Heart left ventricle (tissue), 16 donors: ENCODE measurements at regions not wholly inside any gene's neighbourhood (a gene's known extent, or its start where the extent isn't known, plus 50 kb on each side); places are given as distances from the start of the nearest gene placed in this dataset.
A peak's percentile ranks its signal among the peaks of the same experiment; 100 is the strongest.

Source experiments
- ATAC-seq, 4 donors: fragments of 200-7000 bp; cut with Tn5 transposase; one replicate each; pipeline ENCODE4 v1.9.1; 2020 to 2022; ENCODE audit warnings: moderate library complexity in 4 of 4, mild to moderate bottlenecking in 3 of 4, moderate number of reproducible peaks in 1 of 4
- DNase-seq, 5 donors: peaks; one replicate each; pipeline ENCODE4 v3.0.0-alpha.2; 2020
- H3K27ac ChIP-seq, 12 donors: fragments of 200-600 bp; sonication (generic) in 4 of 12; one replicate each; pipeline versions ENCODE4 v1.5.0 to v1.8.0; 2016 to 2022; ENCODE audit warnings: mild to moderate bottlenecking in 2 of 12
- H3K27me3 ChIP-seq, 9 donors: fragments of 200-600 bp; sonication (generic) in 2 of 9; one replicate each; pipeline versions ENCODE4 v1.5.1 to v1.8.0; 2016 to 2022; ENCODE audit warnings: mild to moderate bottlenecking in 3 of 9
- H3K36me3 ChIP-seq, 9 donors: fragments of 200-600 bp; sonication (generic) in 2 of 9; one replicate each; pipeline versions ENCODE4 v1.5.0 to v1.8.0; 2018 to 2022; ENCODE audit warnings: mild to moderate bottlenecking in 2 of 9
- H3K4me1 ChIP-seq, 12 donors: fragments of 200-600 bp; sonication (generic) in 4 of 12; one replicate each; pipeline versions ENCODE4 v1.5.0 to v1.8.0; 2016 to 2022; ENCODE audit warnings: mild to moderate bottlenecking in 3 of 12
- H3K4me3 ChIP-seq, 12 donors: fragments of 200-600 bp; sonication (generic) in 4 of 12; one replicate each; pipeline versions ENCODE4 v1.5.0 to v1.8.0; 2017 to 2022; ENCODE audit warnings: mild to moderate bottlenecking in 9 of 12, moderate library complexity in 4 of 12
- H3K9me3 ChIP-seq, 12 donors: fragments of 200-600 bp; sonication (generic) in 4 of 12; one replicate each; pipeline versions ENCODE4 v1.5.0 to v1.8.0; 2016 to 2022; ENCODE audit warnings: mild to moderate bottlenecking in 1 of 12
- CTCF ChIP-seq, 12 donors: fragments of 200-600 bp; sonication (generic) in 4 of 12; IDR thresholded peaks; one replicate each; pipeline versions ENCODE4 v1.5.0 to v1.8.0; 2018 to 2022; ENCODE audit warnings: antibody characterized with exemption in 12 of 12, mild to moderate bottlenecking in 5 of 12
- POLR2A ChIP-seq, 2 donors: fragments of 450-650 bp; IDR thresholded peaks; one replicate each; pipeline ENCODE4 v1.6.1; 2017; ENCODE audit warnings: antibody characterized with exemption in 2 of 2, mild to moderate bottlenecking in 2 of 2, moderate library complexity in 2 of 2
- WGBS, 4 donors: extraction: QIAGEN DNeasy Blood & Tissue Kit in 2 of 4; methylation state at CpG; one replicate each; pipeline versions ENCODE4 v1.1.5 to v1.1.7; 2013 to 2018; 5-methylcytosine and 5-hydroxymethylcytosine counted together
- intact Hi-C, 10 donors: fragments of 100-400 bp; cut with DNase I; formaldehyde crosslinking; loops; one replicate each; pipeline versions ENCODE4 v1.11.1 to v1.14.2; 2022
- donor health status: ischemic (EF 13 %, LVEDD 7.1; RV severe dilation, severe dysfunction).
- donor health status: healthy with polysubstance abuse.
- donor health status: DM: no; HTN: yes; CAD: no.
- donor health status: DM: no; HTN: no; CAD: no.
- donor health status: ischemic (EF 25% LVEDD 6.9; RV normal size, moderate dysfunction).
- donor health status: ischemic (EF 25% LVEDD 5.7; RV mildly dilated, moderate dysfunction).
- donor health status: healthy.
- donor health status: DM: yes; HTN: yes; CAD: no.
- donor health status: ischemic (EF 35%, LVEDD 5.7; RV mildly dilated, moderate dysfunction).
- donor health status: nonischemic (EF 11% LVEDD 7.7; RV severe dilation, severe dysfunction).
- donor health status: DM: yes; HTN: yes; CAD: no.
- donor health status: PGD.
- donor health status: ischemic (EF 29% LVEDD 5.4; RV normal size, mild dysfunction).
- donor health status: nonischemic (EF 23%, LVEDD 6.1; RV moderate dilation, normal function).

GRCh38 chr5:60010328-60010727, 116.8 kb upstream of the PDE4D start:
- ATAC-seq (no peak), DNase-seq (no peak)
- Histone ChIP-seq H3K27ac (no peak overlapping the region), H3K36me3 (no peaks in the 10 kb centered on the region), H3K9me3 (no peaks in the 10 kb centered on the region), H3K4me1 (no peaks in the 10 kb centered on the region), H3K4me3 (no peak overlapping the region), H3K27me3 (no peaks in the 10 kb centered on the region)
- 55 to 68% (median 66%) methylated on average over 1 of the region's 1 CpG for WGBS, 4 donors
- intact Hi-C loops = no loop called here
- TF ChIP-seq POLR2A (IDR thresholded peaks at IDR 0.05) (no peak), CTCF (IDR thresholded peaks at IDR 0.05) (peak in 3 of 12 donors; percentile 7 to 43 (median 37))

GRCh38 chr5:60007729-60008128, 114.2 kb upstream of the PDE4D start:
- 89 to 93% (median 89%) methylated on average over 2 of the region's 2 CpGs for WGBS, 4 donors
- no peak overlapping the region for H3K4me3 ChIP-seq
- peaks cover 0 to 19% (median 4%) of the 10 kb centered on the region in 12 donors for H3K9me3 ChIP-seq
- no peaks in the 10 kb centered on the region for H3K36me3 ChIP-seq
- no peak overlapping the region for H3K27ac ChIP-seq
- ATAC-seq (no peak), DNase-seq (no peak)
- intact Hi-C loops = no loop called here
- TF ChIP-seq CTCF (IDR thresholded peaks at IDR 0.05) = no peak
- no peak for TF ChIP-seq POLR2A (IDR thresholded peaks at IDR 0.05)
- no peaks in the 10 kb centered on the region for H3K27me3 ChIP-seq
- no peaks in the 10 kb centered on the region for H3K4me1 ChIP-seq

GRCh38 chr5:59999056-59999455, 105.5 kb upstream of the PDE4D start:
- DNase-seq (no peak), ATAC-seq (no peak)
- no peak overlapping the region for H3K27ac ChIP-seq
- H3K4me1 ChIP-seq = no peaks in the 10 kb centered on the region
- intact Hi-C loops = no loop called here
- no peaks in the 10 kb centered on the region for H3K27me3 ChIP-seq
- peaks cover 0 to 38% (median 5%) of the 10 kb centered on the region in 12 donors for H3K9me3 ChIP-seq
- H3K36me3 ChIP-seq = no peaks in the 10 kb centered on the region
- no peak overlapping the region for H3K4me3 ChIP-seq
- 32 to 46% (median 41%) methylated on average over 2 of the region's 2 CpGs for WGBS, 4 donors
- TF ChIP-seq POLR2A (IDR thresholded peaks at IDR 0.05) (no peak), CTCF (IDR thresholded peaks at IDR 0.05) (no peak)

GRCh38 chr5:59992206-59992605, 98.7 kb upstream of the PDE4D start:
- intact Hi-C loops = no loop called here
- ATAC-seq (no peak), DNase-seq (no peak)
- TF ChIP-seq POLR2A (IDR thresholded peaks at IDR 0.05) (no peak), CTCF (IDR thresholded peaks at IDR 0.05) (no peak)
- no peak overlapping the region for H3K4me3 ChIP-seq
- no peaks in the 10 kb centered on the region for H3K4me1 ChIP-seq
- 82 to 91% (median 83%) methylated on average over 3 of the region's 3 CpGs for WGBS, 4 donors
- H3K36me3 ChIP-seq = no peaks in the 10 kb centered on the region
- no peaks in the 10 kb centered on the region for H3K27me3 ChIP-seq
- H3K9me3 ChIP-seq = no peaks in the 10 kb centered on the region
- no peak overlapping the region for H3K27ac ChIP-seq
